ENCODE measurements at regions not wholly inside any gene's neighbourhood (a gene's known extent, or its start where the extent isn't known, plus 50 kb on each side); places are given as distances from the start of the nearest gene placed in this dataset.

GRCh38 chr2:81835321-81836000, 1530.9 kb upstream of the LRRTM1 start:
- Histone ChIP-seq H3K27me3 (ENCODE audit: low read length) (no peaks in the 10 kb centered on the region), H3K9me2 (replicated peaks; ENCODE audit: insufficient read depth, low read length) (no peaks in the 10 kb centered on the region), H3K9ac (ENCODE audit: low read length) (no peak overlapping the region), H3K9me3 (ENCODE audit: insufficient read depth, low read length) (no peaks in the 10 kb centered on the region), H3K36me3 (ENCODE audit: low read length) (no peaks in the 10 kb centered on the region), H3K27ac (ENCODE audit: low read depth, low read length) (no peak overlapping the region), H3K79me2 (ENCODE audit: insufficient read depth, low read length) (no peaks in the 10 kb centered on the region), H3K4me2 (ENCODE audit: low read depth, low read length, poor library complexity, severe bottlenecking) (no peak overlapping the region), H3K4me3 (ENCODE audit: insufficient read depth, low read length, poor library complexity, severe bottlenecking) (no peak overlapping the region), H3F3A (ENCODE audit: insufficient read depth) (no peaks in the 10 kb centered on the region), H4K20me1 (ENCODE audit: low read depth, low read length) (no peaks in the 10 kb centered on the region), H2AFZ (ENCODE audit: low read depth, low read length, severe bottlenecking) (no peak overlapping the region)
- TF ChIP-seq EZH2phosphoT487 (conservative IDR thresholded peaks at IDR 0.05; ENCODE audit: low read length) (no peak), CTCF (IDR thresholded peaks at IDR 0.05; ENCODE audit: insufficient read depth, low read length, poor library complexity, severe bottlenecking) (no peak)

- no peak overlapping the region for H3K9ac ChIP-seq (ENCODE audit: low read length)
Observed at GRCh38 chr2:81786811-81787210, 1482.3 kb upstream of the LRRTM1 start.

GRCh38 chr2:81767187-81767912, 1462.8 kb upstream of the LRRTM1 start:
- Histone ChIP-seq H3K9me3 (ENCODE audit: insufficient read depth, low read length) (no peaks in the 10 kb centered on the region), H3K9ac (ENCODE audit: low read length) (no peak overlapping the region), H3F3A (ENCODE audit: insufficient read depth) (no peaks in the 10 kb centered on the region), H2AFZ (ENCODE audit: low read depth, low read length, severe bottlenecking) (no peak overlapping the region), H3K4me2 (ENCODE audit: low read depth, low read length, poor library complexity, severe bottlenecking) (no peak overlapping the region), H4K20me1 (ENCODE audit: low read depth, low read length) (no peaks in the 10 kb centered on the region), H3K27ac (ENCODE audit: low read depth, low read length) (no peak overlapping the region), H3K79me2 (ENCODE audit: insufficient read depth, low read length) (no peaks in the 10 kb centered on the region), H3K27me3 (ENCODE audit: low read length) (no peaks in the 10 kb centered on the region), H3K36me3 (ENCODE audit: low read length) (no peaks in the 10 kb centered on the region), H3K4me3 (ENCODE audit: insufficient read depth, low read length, poor library complexity, severe bottlenecking) (no peak overlapping the region), H3K9me2 (replicated peaks; ENCODE audit: insufficient read depth, low read length) (no peaks in the 10 kb centered on the region; the same call in 1 of the 2 replicates)
- TF ChIP-seq CTCF (IDR thresholded peaks at IDR 0.05; ENCODE audit: insufficient read depth, low read length, poor library complexity, severe bottlenecking) (no peak), EZH2phosphoT487 (conservative IDR thresholded peaks at IDR 0.05; ENCODE audit: low read length) (no peak)

More at GRCh38 chr2:81786811-81787210, 1482.3 kb upstream of the LRRTM1 start:
- no peak overlapping the region for H2AFZ ChIP-seq (ENCODE audit: low read depth, low read length, severe bottlenecking)
- no peaks in the 10 kb centered on the region for H3K27me3 ChIP-seq (ENCODE audit: low read length)
- H3K79me2 ChIP-seq (ENCODE audit: insufficient read depth, low read length): no peaks in the 10 kb centered on the region
- no peaks in the 10 kb centered on the region for H3F3A ChIP-seq (ENCODE audit: insufficient read depth)
- H3K36me3 ChIP-seq (ENCODE audit: low read length): no peaks in the 10 kb centered on the region
- H3K27ac ChIP-seq (ENCODE audit: low read depth, low read length): no peak overlapping the region
- no peak overlapping the region for H3K4me2 ChIP-seq (ENCODE audit: low read depth, low read length, poor library complexity, severe bottlenecking)
- no peak overlapping the region for H3K4me3 ChIP-seq (ENCODE audit: insufficient read depth, low read length, poor library complexity, severe bottlenecking)
- no peaks in the 10 kb centered on the region for H3K9me2 ChIP-seq (replicated peaks; ENCODE audit: insufficient read depth, low read length)
- H3K9me3 ChIP-seq (ENCODE audit: insufficient read depth, low read length): no peaks in the 10 kb centered on the region
- no peak for TF ChIP-seq CTCF (IDR thresholded peaks at IDR 0.05; ENCODE audit: insufficient read depth, low read length, poor library complexity, severe bottlenecking)
- no peak for TF ChIP-seq EZH2phosphoT487 (conservative IDR thresholded peaks at IDR 0.05; ENCODE audit: low read length)
- no peaks in the 10 kb centered on the region for H4K20me1 ChIP-seq (ENCODE audit: low read depth, low read length)

Data from SU-DHL-6 (cell line).